Tibial nerve (tissue), 4 donors: ENCODE measurements at regions not wholly inside any gene's neighbourhood (a gene's known extent, or its start where the extent isn't known, plus 50 kb on each side); places are given as distances from the start of the nearest gene placed in this dataset.

Source experiments
- CTCF ChIP-seq, 5 experiments: fragments of 200-600 bp in 3 of 5; fragments of 450-650 bp in 2 of 5; sonication (generic) in 3 of 5; IDR thresholded peaks; one replicate each; pipeline ENCODE4 v1.5.1; 2016 to 2019; ENCODE audit warnings: antibody characterized with exemption in 5 of 5, mild to moderate bottlenecking in 3 of 5, moderate library complexity in 2 of 5
- EP300 ChIP-seq, 2 donors: sonication (generic); formaldehyde crosslinking; IDR thresholded peaks; one replicate each; pipeline ENCODE4 v1.6.1; 2017; ENCODE audit warnings: antibody characterized with exemption in 2 of 2, mild to moderate bottlenecking in 1 of 2
- POLR2A ChIP-seq, 2 donors: fragments of 450-650 bp; IDR thresholded peaks; one replicate each; pipeline ENCODE4 v1.6.1; 2017; ENCODE audit warnings: antibody characterized with exemption in 2 of 2, mild to moderate bottlenecking in 2 of 2, moderate library complexity in 2 of 2

- TF ChIP-seq CTCF (IDR thresholded peaks at IDR 0.05) (no peak), POLR2A (IDR thresholded peaks at IDR 0.05) (no peak), EP300 (IDR thresholded peaks at IDR 0.05) (no peak)
Measured at GRCh38 chr1:208300084-208300770, 56.0 kb upstream of the PLXNA2 start.
